HG02759 (cell line): ENCODE measurements at regions not wholly inside any gene's neighbourhood (a gene's known extent, or its start where the extent isn't known, plus 50 kb on each side); places are given as distances from the start of the nearest gene placed in this dataset.
"Not testable (repeated sequence)": the region's sequence is repeated elsewhere in the genome, so short reads cannot be mapped to it uniquely, and the experiment has no call there.

Experiments
- ATAC-seq: cut with Tn5 transposase; IDR thresholded peaks from one replicate; pipeline ENCODE4 v1.9.1; 2021; ENCODE audit warnings: mild to moderate bottlenecking, moderate library complexity; ENCODE audit not compliant: unreplicated experiment

DNA sequence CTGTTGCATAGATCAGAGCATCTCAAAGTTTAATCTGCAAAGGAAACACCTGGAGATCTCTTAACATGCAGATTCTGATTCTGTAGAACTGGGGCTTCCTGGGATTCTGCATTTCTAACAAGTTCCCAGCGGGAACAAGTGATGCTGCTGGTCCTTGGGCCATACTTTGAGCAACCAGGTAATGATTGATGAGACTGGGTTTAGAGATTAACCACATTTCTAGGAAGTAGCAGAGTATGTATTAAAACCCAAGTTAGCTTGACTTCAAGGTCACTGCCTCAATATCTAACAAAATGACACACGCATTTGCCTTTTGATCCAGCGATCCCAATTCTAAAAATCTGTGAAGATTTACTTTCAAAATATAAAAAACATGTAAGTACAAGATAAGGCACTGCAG is 83.0 kb upstream of the DTNBP1 start:
- no peak for ATAC-seq

DNA sequence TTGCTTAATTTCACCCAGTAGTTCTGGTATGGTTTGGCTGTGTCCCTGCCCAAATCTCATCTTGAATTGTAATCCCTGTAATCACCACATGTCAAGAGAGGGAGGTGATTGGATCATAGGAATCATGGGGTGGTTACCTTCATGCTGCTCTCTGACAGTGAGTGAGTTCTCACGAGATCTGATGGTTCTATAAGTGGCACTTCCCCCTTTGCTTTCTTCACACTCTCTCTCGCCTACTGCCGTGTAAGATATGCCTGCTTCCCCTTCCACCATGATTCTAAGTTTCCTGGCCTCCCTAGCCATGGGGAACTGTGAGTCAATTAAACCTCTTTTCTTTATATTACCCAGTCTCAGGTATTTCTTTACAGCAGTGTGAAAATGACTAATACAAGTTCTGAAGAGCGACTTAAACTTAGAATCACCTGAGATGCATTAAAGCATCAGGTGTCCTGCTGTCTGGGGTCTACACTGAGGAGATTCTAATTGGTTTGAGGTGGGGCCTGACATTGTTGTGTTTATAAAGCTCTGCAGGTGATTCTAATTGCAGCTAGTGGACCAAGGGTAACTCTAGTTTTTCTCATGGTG is 82.1 kb upstream of the DTNBP1 start:
- ATAC-seq = no peak

DNA sequence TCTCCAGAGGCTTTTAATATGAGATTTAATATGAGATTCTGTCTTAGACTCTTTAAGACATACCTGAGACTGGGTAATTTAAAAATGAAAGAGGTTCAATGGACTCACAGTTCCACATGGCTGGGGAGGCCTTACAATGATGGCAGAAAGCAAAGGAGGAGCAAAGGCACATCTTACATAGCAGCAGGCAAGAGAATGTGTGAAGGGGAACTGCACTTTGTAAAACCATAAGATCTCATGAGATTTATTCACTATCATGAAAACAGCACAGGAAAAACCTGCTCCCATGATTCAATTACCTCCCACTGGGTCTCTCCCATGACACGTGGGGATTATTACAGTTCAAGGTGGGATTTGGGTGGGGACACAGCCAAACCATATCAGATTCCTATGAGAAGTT is 79.2 kb upstream of the DTNBP1 start:
- ATAC-seq = not testable (repeated sequence)

DNA sequence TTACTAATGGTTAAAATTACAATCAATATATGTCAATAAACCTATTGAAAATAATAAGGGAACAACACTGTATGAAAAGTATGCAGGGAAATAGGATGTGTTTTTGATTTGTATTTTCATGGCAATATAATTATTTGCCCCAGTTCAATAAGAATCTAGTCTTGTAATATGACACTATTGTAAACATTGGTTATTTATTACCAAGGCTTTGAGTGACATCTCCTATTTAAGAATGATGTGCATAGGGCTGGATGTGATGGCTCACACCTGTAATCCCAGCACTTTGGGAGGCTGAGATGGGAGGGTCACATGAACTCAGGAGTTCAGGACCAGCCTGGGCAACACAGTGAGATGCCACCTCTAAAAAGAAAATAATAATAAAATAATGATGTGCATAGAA is 78.6 kb upstream of the DTNBP1 start:
- no peak for ATAC-seq

DNA sequence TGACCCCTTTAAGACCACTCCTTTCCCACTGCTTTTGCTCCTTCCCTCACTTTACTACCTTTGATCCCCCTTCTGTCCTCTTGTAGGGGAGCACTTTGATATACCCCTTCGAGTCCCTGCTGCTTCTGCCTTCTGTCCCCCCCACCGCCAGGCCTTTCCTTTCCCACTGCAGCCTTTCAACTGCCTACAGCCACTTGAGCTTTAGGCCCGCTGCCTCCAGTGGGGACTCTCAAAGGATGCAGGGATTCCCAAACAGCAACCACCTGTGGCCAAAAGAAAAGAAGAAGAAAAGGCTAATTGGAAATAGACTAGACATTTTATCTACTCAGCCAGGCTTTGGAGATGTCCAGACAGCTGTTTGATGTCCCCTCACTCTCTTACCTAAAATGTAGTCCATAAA is 77.0 kb upstream of the DTNBP1 start:
- no peak for ATAC-seq

DNA sequence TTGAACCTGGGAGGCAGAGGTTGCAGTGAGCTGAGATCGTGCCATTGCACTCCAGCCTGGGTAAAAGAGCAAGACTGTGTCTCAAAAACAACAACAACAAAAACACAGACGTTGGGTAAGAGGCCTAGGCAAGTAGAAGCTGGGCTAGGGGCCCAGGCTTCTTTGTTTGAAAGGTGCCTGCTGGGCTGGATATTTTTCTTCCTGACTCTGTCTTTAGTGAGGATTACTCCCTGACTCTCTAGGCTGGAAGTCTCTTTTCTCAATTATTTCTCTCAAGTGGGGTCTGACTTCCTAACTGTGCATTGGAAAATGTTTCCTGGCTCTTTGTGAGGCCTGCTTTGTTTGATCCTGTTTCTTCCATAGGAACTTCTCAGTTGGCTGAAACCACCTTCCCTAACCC is 76.5 kb upstream of the DTNBP1 start:
- ATAC-seq = no peak

DNA sequence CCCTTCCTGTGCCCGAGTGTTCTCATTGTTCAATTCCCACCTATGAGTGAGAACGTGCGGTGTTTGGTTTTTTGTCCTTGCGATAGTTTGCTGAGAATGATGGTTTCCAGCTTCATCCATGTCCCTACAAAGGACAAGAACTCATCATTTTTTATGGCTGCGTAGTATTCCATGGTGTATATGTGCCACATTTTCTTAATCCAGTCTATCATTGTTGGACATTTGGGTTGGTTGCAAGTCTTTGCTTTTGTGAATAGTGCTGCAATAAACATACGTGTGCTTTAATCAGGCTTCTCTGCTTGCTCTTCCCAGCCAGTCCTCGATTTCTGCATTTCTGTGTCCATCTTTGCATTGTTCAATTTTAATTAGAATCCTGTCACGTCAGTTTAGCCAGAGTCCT is 75.4 kb upstream of the DTNBP1 start:
- ATAC-seq = not testable (repeated sequence)

DNA sequence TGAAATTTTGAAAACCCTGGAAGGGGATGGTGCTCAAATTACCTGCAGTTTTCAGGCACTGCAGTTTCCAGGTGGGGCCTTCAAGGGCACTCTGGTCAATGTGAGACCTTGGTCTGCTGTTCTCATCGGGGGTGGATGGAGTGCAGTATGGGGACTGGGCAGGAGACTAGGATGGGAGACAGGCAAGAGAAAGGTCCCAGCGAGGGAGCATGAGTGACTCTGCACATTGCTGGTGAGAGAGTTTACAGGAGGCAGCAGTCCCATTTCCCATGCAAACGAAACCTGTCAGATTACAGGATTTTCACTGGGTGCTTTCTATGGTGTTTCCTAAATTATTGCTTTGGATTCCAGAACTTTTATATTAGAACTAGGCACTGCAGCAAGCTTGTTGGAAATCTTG is 73.5 kb upstream of the DTNBP1 start:
- no peak for ATAC-seq

DNA sequence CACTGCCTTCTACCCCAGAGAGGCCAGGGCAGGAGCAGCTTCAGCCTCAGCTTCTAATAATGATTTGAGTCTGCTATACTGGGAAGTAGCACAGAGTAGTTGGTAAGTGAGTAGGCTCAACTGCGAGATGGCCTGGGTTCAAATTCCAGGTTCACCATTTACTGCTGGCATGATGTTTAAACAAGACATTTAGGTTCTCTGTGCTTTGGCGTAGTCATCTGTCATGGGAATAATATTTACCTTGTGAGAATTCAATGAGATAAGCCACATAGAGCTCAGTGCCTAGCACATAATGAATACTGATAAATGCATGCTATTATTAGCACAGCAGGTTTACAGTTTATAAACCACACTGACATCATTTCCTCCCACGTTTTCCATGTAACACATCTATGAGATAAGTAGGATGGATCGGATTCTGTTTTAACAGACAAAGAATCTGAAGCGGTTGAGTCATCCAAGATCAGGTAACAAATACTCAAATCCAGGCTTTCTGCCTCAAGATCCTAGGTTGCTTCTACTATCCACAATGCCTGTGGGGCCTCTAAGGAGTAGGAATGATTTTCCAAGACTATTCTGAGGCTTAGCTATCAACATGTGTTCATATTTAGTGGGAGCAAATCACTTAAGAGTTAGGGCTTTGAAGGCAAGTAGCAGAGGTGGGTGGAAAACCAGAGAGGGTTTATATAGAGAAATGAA is 72.9 kb upstream of the DTNBP1 start:
- ATAC-seq = no peak

DNA sequence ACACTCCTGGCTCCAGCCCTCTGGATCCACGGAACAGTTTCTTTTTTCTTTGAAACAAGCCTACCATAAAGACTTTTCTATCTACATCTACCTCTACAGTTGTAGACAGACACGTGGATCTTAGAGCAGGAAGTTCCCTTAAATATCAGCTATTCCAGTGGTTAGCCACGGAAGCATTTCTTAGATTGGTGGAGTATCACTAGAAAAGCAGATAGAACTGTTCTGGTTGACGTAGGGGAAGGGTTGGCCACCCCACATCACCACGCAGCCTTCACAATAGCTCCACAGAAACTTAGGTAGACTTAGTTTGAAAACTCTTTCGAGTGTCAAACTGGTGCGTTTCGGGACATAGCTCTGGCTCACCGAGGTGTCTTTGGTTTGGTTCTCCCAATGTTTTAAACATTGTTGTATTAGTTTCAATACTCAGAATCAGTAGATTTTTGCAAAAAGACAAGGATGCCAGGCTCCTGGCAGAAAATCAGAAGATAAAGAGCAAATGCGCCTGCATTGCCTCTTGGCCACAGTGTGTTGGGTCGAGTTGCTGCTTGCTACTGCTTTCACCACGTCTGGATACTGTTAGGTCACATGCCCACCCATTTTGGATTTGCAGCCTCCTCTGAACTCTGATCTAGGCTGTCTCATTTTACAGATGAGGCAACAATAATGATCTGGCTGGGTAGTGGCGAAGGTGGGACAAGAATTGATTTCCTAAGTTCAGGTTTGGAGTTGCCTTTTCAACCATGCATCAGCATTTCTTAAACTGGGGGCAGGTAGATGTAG is 71.5 kb upstream of the DTNBP1 start:
- ATAC-seq = no peak

DNA sequence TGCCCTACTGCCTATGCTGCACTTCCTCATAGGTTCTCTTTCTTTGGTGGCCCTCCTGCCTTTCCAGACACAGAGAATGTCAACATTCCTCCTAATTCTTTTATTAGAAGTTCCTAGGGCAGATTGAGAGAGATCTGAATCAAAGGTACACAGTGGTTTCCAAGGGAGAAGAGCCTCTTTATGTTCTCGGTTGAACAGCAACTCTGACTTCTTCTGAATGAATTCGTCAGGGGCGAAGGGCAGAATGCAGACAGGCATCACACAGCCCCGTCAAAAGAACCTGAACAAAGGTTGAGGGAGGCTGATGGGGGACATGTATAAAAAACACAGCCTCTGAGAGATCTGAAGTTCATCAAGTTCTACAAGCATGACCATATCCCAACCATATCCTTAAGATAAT is 68.1 kb upstream of the DTNBP1 start:
- ATAC-seq = no peak

DNA sequence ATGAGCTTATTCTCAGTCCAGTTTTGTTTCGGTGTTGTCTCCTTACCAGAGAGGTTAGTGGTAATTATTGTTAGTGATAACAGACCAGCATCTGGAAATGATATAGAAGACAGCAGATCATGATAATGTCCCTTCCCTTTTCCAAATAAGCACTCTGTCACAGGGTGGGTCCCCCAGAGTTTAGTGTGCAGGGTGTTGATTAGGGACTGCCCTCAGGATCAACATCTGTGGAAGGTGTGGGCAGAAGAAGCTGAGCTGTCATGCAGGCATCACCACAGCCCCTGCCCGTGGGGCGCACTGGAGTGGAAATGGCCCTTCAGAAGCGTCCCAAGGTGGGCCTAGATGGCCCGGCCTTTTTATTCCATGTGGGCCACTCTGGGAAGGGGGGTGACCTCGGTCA is 67.6 kb upstream of the DTNBP1 start:
- ATAC-seq = no peak

DNA sequence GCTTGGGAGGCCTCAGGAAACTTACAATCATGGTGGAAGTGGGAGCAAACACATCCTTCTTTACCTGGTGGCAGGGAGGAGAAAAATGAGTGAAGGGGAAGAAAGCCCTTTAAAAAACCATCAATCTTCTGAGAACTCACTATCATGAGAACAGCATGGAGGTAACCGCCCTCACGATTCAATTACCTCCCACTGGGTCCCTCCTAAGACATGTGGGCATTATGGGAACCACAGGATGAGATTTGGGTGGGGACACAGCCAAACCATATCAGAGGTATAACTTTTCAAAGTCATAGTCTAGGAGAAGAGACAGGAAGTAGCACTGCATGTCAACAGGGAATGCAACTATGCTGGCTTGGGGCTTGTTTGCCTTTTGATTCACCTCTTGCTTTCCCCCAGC is 59.9 kb upstream of the DTNBP1 start:
- ATAC-seq = no peak

DNA sequence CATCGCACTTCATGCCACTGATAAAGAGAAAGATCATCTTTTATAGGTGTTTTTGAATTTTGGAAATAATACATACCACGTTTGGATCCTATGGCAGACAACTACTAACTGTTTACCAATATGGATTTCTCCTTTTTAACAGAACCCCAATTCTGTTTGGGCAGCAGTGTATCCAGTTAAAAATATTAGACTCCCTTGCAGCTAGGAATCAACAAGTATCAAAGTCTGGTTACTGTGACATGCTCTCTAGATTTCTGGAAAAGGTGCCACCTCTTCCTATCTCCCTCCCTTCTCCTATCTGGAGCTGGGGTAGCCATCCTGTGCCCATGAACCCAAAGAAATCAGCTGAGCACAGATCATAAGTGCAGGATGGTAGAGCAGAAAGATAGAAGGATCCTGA is 54.1 kb upstream of the DTNBP1 start:
- ATAC-seq = no peak

DNA sequence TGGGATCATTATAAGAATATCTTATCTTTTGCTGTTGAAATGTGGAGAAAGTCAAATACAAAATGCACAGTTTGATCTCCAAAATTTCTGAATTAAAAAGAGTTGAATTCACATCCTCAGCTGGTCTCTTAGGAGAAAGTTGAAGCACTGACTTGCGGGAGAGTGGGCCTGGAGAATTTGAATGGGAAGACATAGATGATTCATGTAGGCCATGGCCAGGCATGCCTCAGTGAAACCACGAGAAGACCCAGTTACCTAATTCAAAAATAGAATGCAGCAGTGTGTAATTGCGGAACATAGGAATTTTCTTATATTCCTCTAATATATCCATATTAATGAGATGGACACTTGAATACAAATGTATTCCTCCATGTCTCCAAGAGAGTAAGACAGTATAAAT is 53.0 kb upstream of the DTNBP1 start:
- no peak for ATAC-seq

DNA sequence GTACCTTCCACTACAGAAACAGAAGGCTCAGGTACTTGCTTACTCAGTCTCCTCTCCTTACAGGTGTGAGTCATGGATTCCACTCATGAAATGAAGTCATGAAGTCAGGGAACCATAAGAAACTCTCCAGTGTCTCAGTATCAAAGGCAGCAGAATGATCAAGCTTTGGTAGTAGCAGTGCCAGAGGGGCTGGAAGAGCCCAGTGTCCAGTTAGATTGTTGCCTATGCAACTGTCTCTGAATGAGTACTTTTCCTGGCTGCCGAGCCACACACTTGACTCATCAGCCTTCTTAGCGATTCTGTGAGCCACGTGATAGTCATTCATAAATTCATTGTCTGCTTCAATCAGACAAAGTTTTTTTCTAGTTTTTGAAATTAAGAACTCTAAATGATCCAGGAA is 52.2 kb upstream of the DTNBP1 start:
- no peak for ATAC-seq

DNA sequence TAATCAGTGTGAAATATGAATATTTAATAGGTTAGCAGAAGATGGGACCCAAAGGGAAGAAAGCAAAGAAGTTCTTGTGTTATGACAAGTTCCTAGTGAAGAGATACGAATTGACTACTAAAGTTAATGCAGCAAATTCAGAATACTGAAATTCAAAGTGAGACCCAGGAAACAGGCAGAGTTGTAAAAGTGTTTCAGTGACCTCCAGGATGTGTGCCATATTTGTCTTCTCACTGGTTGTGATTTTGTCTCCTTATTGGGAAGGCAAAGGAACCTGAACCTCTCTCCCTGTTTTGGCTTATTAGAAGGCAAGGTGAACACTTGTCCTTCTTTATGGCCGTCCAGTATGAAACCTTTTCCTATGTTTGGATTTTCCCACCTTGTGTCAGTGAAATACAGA is 51.8 kb upstream of the DTNBP1 start:
- no peak for ATAC-seq

DNA sequence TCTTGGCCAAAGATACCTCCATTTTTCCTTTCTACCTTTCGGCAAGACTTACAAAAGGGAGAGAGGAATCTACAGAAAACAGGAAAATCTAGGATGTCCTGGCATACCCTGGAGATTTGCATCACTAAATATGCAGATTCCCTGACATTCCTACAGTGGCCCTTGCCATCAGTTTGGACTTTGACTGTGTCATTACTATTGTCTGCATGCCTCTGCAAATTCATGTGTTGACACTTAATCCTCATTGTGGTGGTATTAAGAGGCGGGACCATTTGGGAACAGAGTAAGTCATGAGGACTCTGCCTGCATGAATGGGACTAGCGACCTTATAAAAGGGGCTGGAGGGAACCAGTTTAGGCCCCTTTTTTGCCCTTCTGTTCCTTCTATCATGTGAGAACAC is 50.5 kb upstream of the DTNBP1 start:
- no peak for ATAC-seq

DNA sequence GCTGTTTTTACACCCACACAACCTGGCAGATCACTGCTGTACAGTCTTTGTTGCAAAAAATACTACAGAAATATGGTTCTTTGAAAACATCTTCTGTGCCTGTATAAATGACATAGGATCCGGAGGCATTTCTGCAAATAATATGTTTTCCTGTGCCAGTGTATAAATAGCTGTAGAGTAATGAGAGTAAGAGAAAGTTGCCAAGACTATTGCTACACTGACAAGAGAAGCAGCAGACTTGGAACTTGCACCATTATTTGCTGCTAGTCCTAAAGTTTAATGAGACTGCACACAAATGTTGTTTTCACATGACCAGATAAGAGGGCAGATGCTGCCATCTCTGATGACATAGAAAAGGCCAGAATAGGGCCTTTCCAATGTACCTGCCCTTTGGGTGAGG is 50.0 kb upstream of the DTNBP1 start:
- no peak for ATAC-seq
